HAP-1 (cell line): ENCODE measurements at regions not wholly inside any gene's neighbourhood (a gene's known extent, or its start where the extent isn't known, plus 50 kb on each side); places are given as distances from the start of the nearest gene placed in this dataset.
"Not testable (repeated sequence)": the region's sequence is repeated elsewhere in the genome, so short reads cannot be mapped to it uniquely, and the experiment has no call there.

Experiments
- DNase-seq, 2 experiments: peaks; one replicate each; pipeline ENCODE4 v3.0.0-alpha.2; 2016 to 2020; ENCODE audit warnings: low spot score in 2 of 2
- H3K27me3 ChIP-seq: fragments of 250-450 bp; sonication (Bioruptor Pico); 2 replicates; pipeline ENCODE4 v1.5.1; 2020; ENCODE audit warnings: low read depth, mild to moderate bottlenecking, moderate library complexity
- H3K36me3 ChIP-seq: fragments of 250-450 bp; sonication (Bioruptor Pico); replicated peaks from 2 replicates; pipeline ENCODE4 v1.5.1; 2020; ENCODE audit warnings: mild to moderate bottlenecking
- H3K4me1 ChIP-seq: fragments of 250-450 bp; sonication (Bioruptor Pico); 2 replicates; pipeline ENCODE4 v1.5.1; 2020; ENCODE audit warnings: mild to moderate bottlenecking
- H3K4me3 ChIP-seq: fragments of 250-450 bp; sonication (Bioruptor Pico); 2 replicates; pipeline ENCODE4 v1.5.1; 2020; ENCODE audit warnings: mild to moderate bottlenecking, moderate library complexity
- H3K9me3 ChIP-seq: fragments of 250-450 bp; sonication (Bioruptor Pico); 2 replicates; pipeline ENCODE4 v1.5.1; 2020; ENCODE audit warnings: mild to moderate bottlenecking, moderate library complexity
- in situ Hi-C: fragments of 300-500 bp; cut with MboI; formaldehyde crosslinking; loops from 3 replicates; pipeline ENCODE4 v1.14.3; 2020; ENCODE audit warnings: low sequenced_read_pairs, inconsistent platforms, mixed read lengths

DNA sequence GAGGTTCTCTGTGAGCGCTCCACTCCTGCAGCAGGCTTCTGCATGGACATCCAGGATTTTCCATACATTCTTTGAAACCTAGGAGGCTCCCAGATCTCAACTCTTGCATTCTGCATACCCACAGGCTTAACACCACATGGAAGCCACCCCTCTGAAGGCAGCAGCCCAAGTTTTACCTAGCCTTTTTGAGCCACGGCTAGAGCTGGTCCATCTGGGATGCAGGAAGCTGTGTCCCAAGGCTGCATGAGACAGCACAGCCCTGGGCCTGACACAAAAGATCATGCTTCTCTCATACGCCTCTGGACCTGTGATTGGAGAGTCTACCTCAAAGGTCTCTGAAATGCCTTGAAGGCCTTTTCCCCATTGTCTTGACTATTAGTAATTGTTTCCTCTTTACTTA is 53.6 kb upstream of the RPRM start:
- Histone ChIP-seq H3K36me3 (no peaks in the 10 kb centered on the region), H3K27me3 (peaks cover 2% of the 10 kb centered on the region; the same call in 1 of the 2 replicates), H3K4me3 (no peak overlapping the region), H3K9me3 (no peaks in the 10 kb centered on the region), H3K4me1 (peaks cover 7% of the 10 kb centered on the region; the same call in 1 of the 2 replicates)
- in situ Hi-C loops = no loop called here
- DNase-seq = peak; percentile 25 to 30

DNA sequence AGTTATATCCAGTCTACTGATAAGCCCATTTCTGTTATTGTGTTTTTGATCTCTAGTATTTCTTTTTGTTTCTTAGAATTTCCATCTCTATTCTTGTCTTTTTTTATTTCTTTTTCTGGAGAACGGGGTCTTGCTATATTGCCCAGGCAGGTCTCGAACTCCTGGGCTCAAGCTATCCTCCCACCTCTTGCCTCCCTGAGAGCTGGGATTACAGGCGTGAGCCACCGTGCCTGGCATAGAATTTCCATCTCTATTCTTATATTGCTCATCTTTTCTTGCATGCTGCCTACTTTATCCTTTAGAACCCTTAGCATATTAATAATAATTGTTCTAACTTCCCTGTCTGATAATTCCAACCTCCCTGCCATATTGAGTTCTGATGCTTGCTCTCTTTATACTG is 55.2 kb upstream of the RPRM start:
- H3K4me3 ChIP-seq, DNase-seq, H3K27me3 ChIP-seq, H3K9me3 ChIP-seq, H3K36me3 ChIP-seq, H3K4me1 ChIP-seq, in situ Hi-C loops: not testable (repeated sequence)

DNA sequence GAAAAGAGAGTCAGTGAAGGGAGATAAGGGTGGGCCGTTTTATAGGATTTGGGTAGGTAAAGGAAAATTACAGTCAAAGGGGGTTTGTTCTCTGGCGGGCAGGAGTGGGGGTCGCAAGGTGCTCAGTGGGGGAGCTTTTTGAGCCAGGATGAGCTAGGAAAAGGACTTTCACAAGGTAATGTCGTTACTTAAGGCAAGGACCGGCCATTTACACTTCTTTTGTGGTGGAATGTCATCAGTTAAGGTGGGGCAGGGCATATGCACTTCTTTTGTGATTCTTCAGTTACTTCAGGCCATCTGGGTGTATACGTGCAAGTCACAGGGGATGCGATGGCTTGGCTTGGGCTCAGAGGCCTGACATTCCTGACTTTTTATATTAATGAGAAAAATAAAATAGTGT is 56.0 kb upstream of the RPRM start:
- H3K4me1 ChIP-seq, DNase-seq, H3K27me3 ChIP-seq, in situ Hi-C loops, H3K36me3 ChIP-seq, H3K9me3 ChIP-seq, H3K4me3 ChIP-seq: not testable (repeated sequence)

DNA sequence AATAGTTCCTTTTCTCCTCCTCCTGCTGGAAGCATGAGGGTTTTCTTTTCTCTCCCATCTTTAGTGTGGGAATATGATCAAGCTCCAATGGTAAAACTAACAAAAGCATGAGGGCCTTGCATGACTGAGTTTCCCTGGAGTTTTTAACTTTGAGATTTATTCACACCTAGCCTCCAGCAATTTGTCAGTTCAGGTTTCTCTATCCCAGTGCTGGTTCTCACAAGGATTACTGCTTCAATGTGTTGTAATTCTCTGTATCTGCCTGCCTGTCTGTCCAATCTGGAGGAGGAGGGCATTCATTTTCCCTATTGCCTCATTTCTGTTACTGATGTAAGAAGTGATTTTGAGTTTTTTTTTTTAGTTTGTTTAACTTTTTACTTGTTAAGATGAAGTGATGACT is 57.6 kb upstream of the RPRM start:
- in situ Hi-C loops = no loop called here
- H3K4me1 ChIP-seq = peaks cover 7% of the 10 kb centered on the region; the same call in 1 of the 2 replicates

DNA sequence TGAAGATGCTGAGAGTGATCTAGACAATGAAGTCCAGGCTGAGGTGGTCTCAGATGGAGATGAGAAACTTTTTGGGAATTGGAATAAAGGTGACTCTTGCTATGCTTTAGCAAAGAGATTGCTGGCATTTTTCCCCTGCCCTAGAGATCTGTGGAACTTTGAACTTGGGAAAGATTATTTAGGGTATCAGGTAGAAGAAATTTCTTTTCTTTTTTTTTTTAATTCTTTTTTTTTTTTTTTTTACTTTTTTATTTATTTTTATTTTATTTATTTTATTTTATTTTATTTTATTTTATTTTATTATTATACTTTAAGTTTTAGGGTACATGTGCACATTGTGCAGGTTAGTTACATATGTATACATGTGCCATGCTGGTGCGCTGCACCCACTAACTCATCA is 59.5 kb upstream of the RPRM start:
- in situ Hi-C loops, H3K4me1 ChIP-seq, H3K36me3 ChIP-seq, H3K4me3 ChIP-seq, H3K9me3 ChIP-seq, DNase-seq, H3K27me3 ChIP-seq: not testable (repeated sequence)

More for the DNA sequence above, 57.6 kb upstream of the RPRM start:
- Histone ChIP-seq H3K36me3 (no peaks in the 10 kb centered on the region), H3K27me3 (no peaks in the 10 kb centered on the region), H3K4me3 (no peak overlapping the region), H3K9me3 (no peaks in the 10 kb centered on the region)
- no peak for DNase-seq

DNA sequence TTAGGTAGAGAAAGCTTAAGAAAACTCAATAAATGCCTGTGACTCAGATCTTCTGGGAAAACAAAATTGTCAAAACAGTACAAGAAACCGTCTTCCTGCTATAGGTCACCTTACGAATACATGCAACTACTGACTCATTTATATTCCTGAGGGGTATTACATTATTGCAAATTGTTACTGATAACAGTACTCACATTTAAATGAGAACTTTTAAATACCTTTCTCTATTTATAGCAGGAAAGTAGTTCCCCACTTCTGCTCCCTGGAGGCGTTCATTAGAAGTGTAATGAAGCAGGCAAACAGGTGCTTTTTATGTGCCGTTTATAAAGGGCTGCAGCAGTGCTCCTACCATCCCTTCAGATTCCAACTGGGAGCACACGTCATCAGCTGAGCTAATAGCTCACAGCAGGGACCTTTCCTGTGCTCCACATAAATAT is 65.1 kb upstream of the RPRM start:
- no peaks in the 10 kb centered on the region for H3K36me3 ChIP-seq
- H3K9me3 ChIP-seq = no peaks in the 10 kb centered on the region
- in situ Hi-C loops = no loop called here
- H3K27me3 ChIP-seq = no peaks in the 10 kb centered on the region
- H3K4me1 ChIP-seq = no peaks in the 10 kb centered on the region
- no peak overlapping the region for H3K4me3 ChIP-seq
- no peak for DNase-seq

DNA sequence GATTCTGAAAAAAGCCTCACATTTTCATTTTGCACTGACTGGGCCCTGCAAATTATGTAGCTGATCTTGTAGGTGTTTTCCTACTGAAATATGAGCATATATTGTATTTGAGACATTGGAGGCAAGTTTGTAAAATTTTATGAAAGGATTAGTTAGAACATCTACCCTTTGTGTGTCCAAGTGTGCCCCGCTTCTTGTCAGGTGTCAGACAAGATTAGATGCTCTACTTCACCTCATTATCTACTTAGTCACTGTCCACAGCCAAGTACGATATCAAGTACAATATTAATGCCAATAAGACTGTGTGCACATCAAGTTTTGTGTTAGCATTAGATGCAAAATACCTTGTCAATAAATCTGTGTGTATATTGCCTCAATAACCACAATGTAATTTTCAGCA is 67.8 kb upstream of the RPRM start:
- Histone ChIP-seq H3K4me1 (no peaks in the 10 kb centered on the region), H3K4me3 (no peak overlapping the region), H3K27me3 (no peaks in the 10 kb centered on the region), H3K9me3 (no peaks in the 10 kb centered on the region), H3K36me3 (no peaks in the 10 kb centered on the region)
- in situ Hi-C loops = no loop called here
- DNase-seq = no peak

DNA sequence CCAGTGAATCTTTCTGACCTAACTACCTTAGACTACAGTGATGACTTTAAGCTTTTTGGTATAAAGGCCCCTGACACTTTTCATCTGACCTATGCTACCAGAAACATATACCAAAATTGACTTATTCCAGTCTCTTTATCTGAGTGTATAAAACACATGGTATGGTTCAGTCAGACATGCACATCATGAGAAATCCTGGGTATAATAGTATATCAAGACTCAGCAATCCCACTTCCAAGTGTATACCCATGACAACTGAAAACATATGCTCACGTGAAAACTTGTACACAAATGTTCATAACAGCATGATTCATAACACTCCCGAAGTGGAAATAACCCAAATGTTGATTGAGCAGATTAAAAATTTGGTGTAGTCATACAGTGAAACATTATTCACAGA is 70.0 kb upstream of the RPRM start:
- DNase-seq = no peak
- Histone ChIP-seq H3K27me3 (no peaks in the 10 kb centered on the region), H3K9me3 (no peaks in the 10 kb centered on the region), H3K4me3 (no peak overlapping the region), H3K36me3 (no peaks in the 10 kb centered on the region), H3K4me1 (no peaks in the 10 kb centered on the region)
- in situ Hi-C loops = no loop called here

DNA sequence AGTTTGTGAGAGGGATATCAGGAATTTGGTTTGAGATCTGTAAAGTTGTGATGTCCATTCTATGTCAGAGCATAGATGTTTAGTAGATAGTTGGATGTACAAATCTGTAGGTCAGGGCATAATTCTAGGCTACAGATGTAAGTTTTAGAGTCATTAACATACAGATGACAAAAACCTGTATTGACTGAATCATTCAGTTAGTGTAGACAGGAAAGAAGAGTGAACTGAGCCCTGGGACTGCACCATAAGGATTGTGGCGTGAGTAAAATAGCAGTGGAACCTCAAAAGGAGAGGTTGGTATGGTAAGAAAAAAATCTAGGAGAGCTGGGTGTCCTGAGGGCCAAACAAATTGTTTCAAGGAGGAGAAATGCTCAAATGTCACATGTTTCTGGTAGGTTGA is 73.1 kb upstream of the RPRM start:
- H3K9me3 ChIP-seq = no peaks in the 10 kb centered on the region
- H3K4me3 ChIP-seq = no peak overlapping the region
- H3K36me3 ChIP-seq = no peaks in the 10 kb centered on the region
- in situ Hi-C loops = no loop called here
- H3K4me1 ChIP-seq = no peaks in the 10 kb centered on the region
- DNase-seq = no peak
- H3K27me3 ChIP-seq = no peaks in the 10 kb centered on the region

DNA sequence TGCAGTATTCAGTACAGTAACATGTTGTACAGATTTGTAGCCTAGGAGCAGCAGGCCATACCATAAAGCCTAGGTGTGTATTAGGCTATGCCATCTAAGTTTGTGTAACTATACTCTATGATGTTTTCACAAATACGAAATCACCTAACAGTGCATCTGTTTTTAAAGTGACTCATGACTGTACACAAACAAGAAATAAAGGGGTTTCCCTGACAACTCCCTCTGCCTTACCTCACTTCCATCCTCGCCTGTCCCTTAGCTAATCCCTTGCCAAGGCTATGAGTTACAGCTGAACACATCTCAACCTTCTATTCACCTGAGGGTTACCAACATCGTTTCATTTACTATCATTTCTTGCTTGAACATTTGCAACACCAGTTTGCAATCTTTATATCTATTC is 78.6 kb upstream of the RPRM start:
- H3K36me3 ChIP-seq = no peaks in the 10 kb centered on the region
- DNase-seq = no peak
- H3K4me1 ChIP-seq = no peaks in the 10 kb centered on the region
- H3K4me3 ChIP-seq = no peak overlapping the region
- H3K27me3 ChIP-seq = no peaks in the 10 kb centered on the region
- in situ Hi-C loops = no loop called here
- no peaks in the 10 kb centered on the region for H3K9me3 ChIP-seq

DNA sequence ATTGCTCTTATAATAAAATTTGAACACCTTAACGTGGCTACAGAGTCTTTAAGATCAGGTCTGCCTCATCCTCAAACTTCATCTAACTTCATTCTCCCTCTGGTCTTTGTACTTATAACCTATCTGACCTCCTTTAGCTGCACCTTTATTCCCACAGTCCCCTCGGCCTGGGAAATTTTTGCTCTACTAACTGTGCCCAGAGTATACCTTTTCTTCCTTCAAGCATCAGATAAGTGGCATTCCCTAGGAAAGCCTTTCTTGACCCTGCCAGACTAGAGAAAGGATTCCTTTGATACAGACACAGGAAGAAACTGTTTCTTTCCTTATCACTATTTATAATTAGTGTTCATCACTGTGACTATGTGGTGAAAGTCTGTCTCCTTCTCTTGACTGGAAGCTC is 79.2 kb upstream of the RPRM start:
- H3K9me3 ChIP-seq = no peaks in the 10 kb centered on the region
- H3K36me3 ChIP-seq = no peaks in the 10 kb centered on the region
- no peak overlapping the region for H3K4me3 ChIP-seq
- no peaks in the 10 kb centered on the region for H3K4me1 ChIP-seq
- in situ Hi-C loops = no loop called here
- H3K27me3 ChIP-seq = no peaks in the 10 kb centered on the region
- no peak for DNase-seq

DNA sequence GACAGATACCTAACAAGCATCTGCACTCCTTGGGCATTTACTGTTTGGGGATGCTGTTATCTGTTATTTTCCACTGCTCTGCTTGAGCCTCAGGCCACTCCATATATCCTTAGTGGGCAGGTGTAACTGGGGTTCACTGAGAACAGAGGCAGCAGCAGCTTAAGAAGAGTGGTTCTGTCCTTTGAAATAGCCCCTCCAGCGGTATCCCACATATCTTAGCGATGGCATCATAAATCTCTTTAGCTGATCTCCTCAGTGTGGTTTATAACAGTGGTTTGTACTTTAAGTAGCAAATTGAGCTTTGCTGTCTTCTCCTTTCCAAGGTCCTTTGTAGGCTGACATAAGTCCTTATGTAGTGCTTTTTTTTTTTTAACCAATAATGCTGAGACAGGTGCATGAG is 79.7 kb upstream of the RPRM start:
- no peaks in the 10 kb centered on the region for H3K27me3 ChIP-seq
- H3K36me3 ChIP-seq = no peaks in the 10 kb centered on the region
- in situ Hi-C loops = no loop called here
- no peak for DNase-seq
- H3K4me1 ChIP-seq = no peaks in the 10 kb centered on the region
- no peak overlapping the region for H3K4me3 ChIP-seq
- H3K9me3 ChIP-seq = no peaks in the 10 kb centered on the region

DNA sequence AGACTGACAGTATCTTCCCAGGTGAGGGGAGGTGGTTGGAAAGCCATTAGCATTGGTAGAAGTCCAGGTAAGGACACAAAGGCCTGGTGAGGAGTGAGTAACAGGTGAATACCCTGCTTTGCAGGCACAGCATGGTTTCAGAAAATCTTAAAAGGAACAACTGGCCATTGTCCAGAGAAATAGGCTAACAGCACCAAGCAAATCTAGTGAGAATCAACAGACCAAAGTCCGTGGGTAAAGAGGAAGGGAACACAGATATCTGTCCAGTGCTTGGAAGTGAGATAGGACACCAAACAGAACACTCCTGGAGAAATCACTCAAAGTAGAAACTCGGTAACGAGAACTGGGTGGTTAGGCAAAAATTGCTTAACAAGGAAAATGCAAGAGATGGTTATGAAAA is 88.8 kb upstream of the RPRM start:
- in situ Hi-C loops = no loop called here
- DNase-seq = no peak
- no peak overlapping the region for H3K4me3 ChIP-seq
- H3K9me3 ChIP-seq = no peaks in the 10 kb centered on the region
- H3K36me3 ChIP-seq = no peaks in the 10 kb centered on the region
- no peaks in the 10 kb centered on the region for H3K4me1 ChIP-seq
- no peaks in the 10 kb centered on the region for H3K27me3 ChIP-seq

DNA sequence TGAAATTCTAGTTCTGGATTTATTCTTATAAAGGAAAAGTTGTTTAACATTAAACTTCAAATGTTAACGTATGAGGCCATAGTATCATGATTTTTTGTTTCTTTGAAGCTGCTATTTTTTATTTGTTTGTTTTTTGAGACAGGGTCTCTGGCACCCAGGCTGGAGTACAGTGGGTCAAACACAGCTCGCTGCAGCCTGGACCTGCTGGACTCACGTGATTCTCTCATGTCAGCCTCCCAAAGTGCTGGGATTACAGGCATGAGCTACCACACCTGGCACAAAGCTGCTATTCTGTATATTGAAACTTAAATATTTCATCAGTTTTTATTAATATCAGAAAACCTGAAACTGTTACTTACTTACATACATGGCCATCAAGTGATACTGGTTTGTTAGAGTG is 89.5 kb upstream of the RPRM start:
- Histone ChIP-seq H3K27me3 (no peaks in the 10 kb centered on the region), H3K4me1 (no peaks in the 10 kb centered on the region), H3K36me3 (no peaks in the 10 kb centered on the region), H3K9me3 (no peaks in the 10 kb centered on the region), H3K4me3 (no peak overlapping the region)
- DNase-seq = no peak
- in situ Hi-C loops = no loop called here

DNA sequence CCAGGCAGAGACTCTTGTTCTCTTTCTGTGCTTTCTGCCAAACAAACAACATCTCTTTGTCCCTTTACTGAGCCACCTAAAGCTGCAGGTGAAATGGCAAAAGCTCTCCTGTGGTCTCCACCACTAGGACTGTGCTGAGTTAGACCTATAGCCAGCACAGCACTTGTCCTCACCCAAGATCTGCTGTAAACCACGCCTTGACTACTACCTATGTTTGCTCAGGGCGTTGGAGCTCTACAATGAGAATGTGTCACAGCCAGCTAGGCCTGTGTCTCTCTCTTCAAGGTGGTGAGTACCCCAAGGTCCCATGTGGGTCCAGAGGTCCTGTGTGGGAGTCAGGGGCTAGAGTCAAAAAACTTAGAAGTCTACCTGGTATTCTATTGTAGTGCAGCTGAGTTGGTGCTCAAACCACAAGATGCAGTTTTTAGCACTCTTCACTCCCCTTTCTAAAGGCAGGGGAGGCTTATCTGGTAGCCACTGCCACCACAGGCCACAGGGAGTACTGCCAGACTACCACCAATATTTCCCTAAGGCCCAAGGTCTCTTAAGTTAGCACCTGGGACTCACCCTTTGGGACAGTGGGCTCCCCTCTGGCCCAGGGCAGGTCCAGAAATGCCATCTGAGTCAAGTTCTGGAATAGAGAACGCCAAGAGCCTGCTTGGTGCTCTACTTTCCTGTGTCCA is 96.8 kb upstream of the RPRM start:
- no peak for DNase-seq
- no peaks in the 10 kb centered on the region for H3K36me3 ChIP-seq
- no peaks in the 10 kb centered on the region for H3K27me3 ChIP-seq
- H3K4me3 ChIP-seq = no peak overlapping the region
- in situ Hi-C loops = no loop called here
- H3K4me1 ChIP-seq = no peaks in the 10 kb centered on the region
- H3K9me3 ChIP-seq = no peaks in the 10 kb centered on the region
